Mucosa of stomach (tissue), 1 donor: ENCODE measurements at regions not wholly inside any gene's neighbourhood (a gene's known extent, or its start where the extent isn't known, plus 50 kb on each side); places are given as distances from the start of the nearest gene placed in this dataset.

Experiments used
- H3K27me3 ChIP-seq: one replicate; pipeline ENCODE4 v1.7.0; 2013; ENCODE audit warnings: mild to moderate bottlenecking, low read length; ENCODE audit not compliant: control insufficient read depth, insufficient read depth
- H3K36me3 ChIP-seq: one replicate; pipeline ENCODE4 v1.7.0; 2013; ENCODE audit warnings: low read length; ENCODE audit not compliant: control insufficient read depth, insufficient read depth
- H3K4me1 ChIP-seq: one replicate; pipeline ENCODE4 v1.7.0; 2013; ENCODE audit warnings: mild to moderate bottlenecking, low read length; ENCODE audit not compliant: control insufficient read depth, insufficient read depth
- H3K4me3 ChIP-seq: one replicate; pipeline ENCODE4 v1.7.0; 2013; ENCODE audit warnings: low read length
- H3K9ac ChIP-seq: one replicate; pipeline ENCODE4 v1.7.0; 2013; ENCODE audit warnings: mild to moderate bottlenecking, low read length, moderate library complexity
- H3K9me3 ChIP-seq: one replicate; pipeline ENCODE4 v1.7.0; 2013; ENCODE audit warnings: mild to moderate bottlenecking, low read length, moderate library complexity; ENCODE audit not compliant: control insufficient read depth
- donor health status: Pancreatic carcinoma.

- Histone ChIP-seq H3K4me3 (no peak overlapping the region), H3K4me1 (peaks cover 10% of the 10 kb centered on the region), H3K9me3 (no peaks in the 10 kb centered on the region), H3K9ac (no peak overlapping the region), H3K36me3 (no peaks in the 10 kb centered on the region), H3K27me3 (peaks cover 13% of the 10 kb centered on the region)
Measured at GRCh38 chr4:53916431-53916889, 147.9 kb downstream of the CHIC2 start.

GRCh38 chr4:53914313-53915016, 149.9 kb downstream of the CHIC2 start:
- H3K36me3 ChIP-seq, result no peaks in the 10 kb centered on the region
- H3K4me3 ChIP-seq, result no peak overlapping the region
- H3K9me3 ChIP-seq, result no peaks in the 10 kb centered on the region
- H3K27me3 ChIP-seq, result peaks cover 5% of the 10 kb centered on the region
- H3K9ac ChIP-seq, result no peak overlapping the region
- H3K4me1 ChIP-seq, result peaks cover 5% of the 10 kb centered on the region

- Histone ChIP-seq H3K4me1 (peaks cover 5% of the 10 kb centered on the region), H3K36me3 (no peaks in the 10 kb centered on the region)
Measured at GRCh38 chr4:53913771-53914170, 150.6 kb downstream of the CHIC2 start.

GRCh38 chr4:53912766-53913497, 151.5 kb downstream of the CHIC2 start:
- no peaks in the 10 kb centered on the region for H3K9me3 ChIP-seq
- H3K27me3 ChIP-seq, result peaks cover 10% of the 10 kb centered on the region
- H3K4me3 ChIP-seq, result no peak overlapping the region
- H3K36me3 ChIP-seq, result no peaks in the 10 kb centered on the region
- H3K4me1 ChIP-seq, result peaks cover 9% of the 10 kb centered on the region
- no peak overlapping the region for H3K9ac ChIP-seq

More at GRCh38 chr4:53913771-53914170, 150.6 kb downstream of the CHIC2 start:
- H3K27me3 ChIP-seq, result peaks cover 3% of the 10 kb centered on the region
- H3K9me3 ChIP-seq, result no peaks in the 10 kb centered on the region
- H3K9ac ChIP-seq, result no peak overlapping the region
- no peak overlapping the region for H3K4me3 ChIP-seq

- Histone ChIP-seq H3K4me1 (peaks cover 4% of the 10 kb centered on the region), H3K9ac (no peak overlapping the region), H3K36me3 (no peaks in the 10 kb centered on the region), H3K9me3 (no peaks in the 10 kb centered on the region), H3K4me3 (no peak overlapping the region), H3K27me3 (peaks cover 36% of the 10 kb centered on the region)
Measured at GRCh38 chr4:53908661-53909078, 155.7 kb downstream of the CHIC2 start.

GRCh38 chr4:53907772-53908171, 156.6 kb downstream of the CHIC2 start:
- H3K9me3 ChIP-seq, result no peaks in the 10 kb centered on the region
- peaks cover 36% of the 10 kb centered on the region for H3K27me3 ChIP-seq
- H3K4me1 ChIP-seq, result peaks cover 4% of the 10 kb centered on the region
- H3K9ac ChIP-seq, result no peak overlapping the region
- no peak overlapping the region for H3K4me3 ChIP-seq
- no peaks in the 10 kb centered on the region for H3K36me3 ChIP-seq

- Histone ChIP-seq H3K9ac (no peak overlapping the region), H3K36me3 (no peaks in the 10 kb centered on the region), H3K4me3 (no peak overlapping the region), H3K9me3 (no peaks in the 10 kb centered on the region), H3K27me3 (peaks cover 33% of the 10 kb centered on the region), H3K4me1 (peaks cover 4% of the 10 kb centered on the region)
Measured at GRCh38 chr4:53906606-53907190, 157.7 kb downstream of the CHIC2 start.

- Histone ChIP-seq H3K36me3 (no peaks in the 10 kb centered on the region), H3K9ac (no peak overlapping the region), H3K4me1 (peaks cover 4% of the 10 kb centered on the region), H3K9me3 (no peaks in the 10 kb centered on the region), H3K4me3 (no peak overlapping the region), H3K27me3 (peaks cover 33% of the 10 kb centered on the region)
Measured at GRCh38 chr4:53905941-53906377, 158.4 kb downstream of the CHIC2 start.

- peaks cover 33% of the 10 kb centered on the region for H3K27me3 ChIP-seq
- H3K9ac ChIP-seq, result no peak overlapping the region
- H3K4me3 ChIP-seq, result no peak overlapping the region
- no peaks in the 10 kb centered on the region for H3K36me3 ChIP-seq
- no peaks in the 10 kb centered on the region for H3K9me3 ChIP-seq
- peaks cover 4% of the 10 kb centered on the region for H3K4me1 ChIP-seq
Measured at GRCh38 chr4:53905276-53905940, 159.0 kb downstream of the CHIC2 start.

- no peak overlapping the region for H3K4me3 ChIP-seq
- H3K4me1 ChIP-seq, result no peaks in the 10 kb centered on the region
- H3K27me3 ChIP-seq, result peaks cover 25% of the 10 kb centered on the region
- no peaks in the 10 kb centered on the region for H3K36me3 ChIP-seq
- no peak overlapping the region for H3K9ac ChIP-seq
- H3K9me3 ChIP-seq, result no peaks in the 10 kb centered on the region
Measured at GRCh38 chr4:53902786-53903185, 161.6 kb downstream of the CHIC2 start.

GRCh38 chr4:53900271-53900649, 164.1 kb downstream of the CHIC2 start:
- Histone ChIP-seq H3K36me3 (no peaks in the 10 kb centered on the region), H3K9me3 (no peaks in the 10 kb centered on the region), H3K9ac (no peak overlapping the region), H3K27me3 (peaks cover 13% of the 10 kb centered on the region), H3K4me1 (no peaks in the 10 kb centered on the region), H3K4me3 (no peak overlapping the region)
